Esophagus muscularis mucosa (tissue), 4 donors: ENCODE measurements at regions not wholly inside any gene's neighbourhood (a gene's known extent, or its start where the extent isn't known, plus 50 kb on each side); places are given as distances from the start of the nearest gene placed in this dataset.

ENCODE experiments used
- DNase-seq: peaks from one replicate; pipeline ENCODE4 v3.0.0-alpha.2; 2017; ENCODE audit errors: extremely low spot score
- H3K27ac ChIP-seq, 4 donors: fragments of 200-600 bp; sonication (generic); replicated peaks in 1 of 4; 1 replicate in 3 of 4; 2 replicates in 1 of 4; pipeline ENCODE4 v1.5.1; 2016 to 2019; ENCODE audit warnings: mild to moderate bottlenecking in 1 of 4
- H3K27me3 ChIP-seq, 4 donors: fragments of 200-600 bp; sonication (generic); one replicate each; pipeline versions ENCODE4 v1.5.1 to v1.6.0; 2016 to 2019
- H3K36me3 ChIP-seq, 4 donors: fragments of 200-600 bp; sonication (generic); one replicate each; pipeline ENCODE4 v1.5.1; 2016 to 2019
- H3K4me1 ChIP-seq, 4 donors: fragments of 200-600 bp; sonication (generic); one replicate each; pipeline ENCODE4 v1.5.1; 2016 to 2019
- H3K4me3 ChIP-seq, 4 donors: fragments of 200-600 bp; sonication (generic); 1 replicate in 2 of 4; 2 replicates in 2 of 4; pipeline ENCODE4 v1.5.1; 2016 to 2019; ENCODE audit warnings: mild to moderate bottlenecking in 4 of 4, moderate library complexity in 1 of 4
- H3K9me3 ChIP-seq, 4 donors: fragments of 200-600 bp; sonication (generic); 1 replicate in 3 of 4; 2 replicates in 1 of 4; pipeline ENCODE4 v1.5.1; 2016 to 2019
- EP300 ChIP-seq: sonication (generic); formaldehyde crosslinking; IDR thresholded peaks from one replicate; pipeline ENCODE4 v1.6.1; 2017; ENCODE audit warnings: antibody characterized with exemption
- POLR2A ChIP-seq: fragments of 450-650 bp; IDR thresholded peaks from one replicate; pipeline ENCODE4 v1.6.1; 2017; ENCODE audit warnings: antibody characterized with exemption, moderate library complexity, mild to moderate bottlenecking, low read depth
- POLR2AphosphoS5 ChIP-seq, 2 donors: sonication (generic); formaldehyde crosslinking; IDR thresholded peaks; one replicate each; pipeline ENCODE4 v1.6.1; 2017; ENCODE audit warnings: antibody characterized with exemption in 2 of 2
- WGBS: methylation state at CpG from one replicate; pipeline ENCODE4 v1.1.5; 2018; 5-methylcytosine and 5-hydroxymethylcytosine counted together
- intact Hi-C: fragments of 100-400 bp; cut with DNase I; formaldehyde crosslinking; loops from one replicate; pipeline ENCODE4 v1.15.1; 2023
- TF ChIP-seq, protein P1 (sequence below), 3 experiments: fragments of 200-600 bp in 2 of 3; fragments of 450-650 bp in 1 of 3; sonication (generic) in 2 of 3; IDR thresholded peaks; one replicate each; pipeline ENCODE4 v1.5.1; 2017 to 2019; ENCODE audit warnings: antibody characterized with exemption in 3 of 3, mild to moderate bottlenecking in 2 of 3, moderate library complexity in 1 of 3

GRCh38 chr2:236852100-236852976 lies 233.4 kb upstream of the COPS8 start:
- intact Hi-C loops, result no loop called here
- H3K4me3 ChIP-seq, result no peak overlapping the region
- H3K36me3 ChIP-seq, result no peaks in the 10 kb centered on the region
- peaks cover 0 to 5% (median 2%) of the 10 kb centered on the region in 4 donors for H3K9me3 ChIP-seq
- no peak for DNase-seq
- TF ChIP-seq POLR2A, result no peak
- TF ChIP-seq POLR2AphosphoS5 (IDR thresholded peaks at IDR 0.05), result no peak
- no peak for TF ChIP-seq EP300
- TF ChIP-seq, protein P1, sequence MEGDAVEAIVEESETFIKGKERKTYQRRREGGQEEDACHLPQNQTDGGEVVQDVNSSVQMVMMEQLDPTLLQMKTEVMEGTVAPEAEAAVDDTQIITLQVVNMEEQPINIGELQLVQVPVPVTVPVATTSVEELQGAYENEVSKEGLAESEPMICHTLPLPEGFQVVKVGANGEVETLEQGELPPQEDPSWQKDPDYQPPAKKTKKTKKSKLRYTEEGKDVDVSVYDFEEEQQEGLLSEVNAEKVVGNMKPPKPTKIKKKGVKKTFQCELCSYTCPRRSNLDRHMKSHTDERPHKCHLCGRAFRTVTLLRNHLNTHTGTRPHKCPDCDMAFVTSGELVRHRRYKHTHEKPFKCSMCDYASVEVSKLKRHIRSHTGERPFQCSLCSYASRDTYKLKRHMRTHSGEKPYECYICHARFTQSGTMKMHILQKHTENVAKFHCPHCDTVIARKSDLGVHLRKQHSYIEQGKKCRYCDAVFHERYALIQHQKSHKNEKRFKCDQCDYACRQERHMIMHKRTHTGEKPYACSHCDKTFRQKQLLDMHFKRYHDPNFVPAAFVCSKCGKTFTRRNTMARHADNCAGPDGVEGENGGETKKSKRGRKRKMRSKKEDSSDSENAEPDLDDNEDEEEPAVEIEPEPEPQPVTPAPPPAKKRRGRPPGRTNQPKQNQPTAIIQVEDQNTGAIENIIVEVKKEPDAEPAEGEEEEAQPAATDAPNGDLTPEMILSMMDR (IDR thresholded peaks at IDR 0.05), result no peak
- no peaks in the 10 kb centered on the region for H3K27me3 ChIP-seq
- no peak overlapping the region for H3K27ac ChIP-seq
- WGBS, result 52% methylated on average over 17 of the region's 17 CpGs
- peaks cover 0 to 8% (median 0%) of the 10 kb centered on the region in 4 donors for H3K4me1 ChIP-seq

DNA sequence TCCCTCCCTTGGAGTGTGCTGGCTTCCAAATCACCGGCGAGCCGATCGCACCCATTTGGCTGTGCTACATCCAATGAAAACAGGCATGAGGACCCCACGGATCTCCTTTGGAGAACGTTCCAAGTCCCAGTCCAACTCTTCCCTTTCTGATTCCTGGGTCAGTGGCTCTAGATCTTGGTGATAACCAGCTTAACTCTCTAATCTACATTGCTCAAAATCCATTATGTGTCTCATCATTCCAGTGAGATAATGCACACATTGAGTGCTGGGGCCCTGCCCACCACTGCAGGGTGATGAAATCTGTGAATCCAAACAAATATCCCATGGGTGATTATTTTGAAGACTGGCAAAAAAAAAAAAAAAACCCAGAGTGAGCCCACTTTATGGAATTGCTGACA lies 232.7 kb upstream of the COPS8 start:
- H3K4me3 ChIP-seq, result no peak overlapping the region
- H3K9me3 ChIP-seq, result peaks cover 0 to 5% (median 2%) of the 10 kb centered on the region in 4 donors
- no peak overlapping the region for H3K27ac ChIP-seq
- TF ChIP-seq, protein P1 (IDR thresholded peaks at IDR 0.05), result no peak
- TF ChIP-seq POLR2A (no peak), EP300 (no peak), POLR2AphosphoS5 (IDR thresholded peaks at IDR 0.05) (no peak)
- H3K4me1 ChIP-seq, result peaks cover 0 to 8% (median 0%) of the 10 kb centered on the region in 4 donors
- intact Hi-C loops, result no loop called here
- no peak for DNase-seq
- no peaks in the 10 kb centered on the region for H3K27me3 ChIP-seq
- 67% methylated on average over 6 of the region's 6 CpGs for WGBS
- no peaks in the 10 kb centered on the region for H3K36me3 ChIP-seq

GRCh38 chr2:236853585-236854051 lies 232.1 kb upstream of the COPS8 start:
- H3K4me1 ChIP-seq, result peaks cover 0 to 8% (median 0%) of the 10 kb centered on the region in 4 donors
- TF ChIP-seq, protein P1 (IDR thresholded peaks at IDR 0.05), result no peak
- TF ChIP-seq EP300 (no peak), POLR2A (no peak), POLR2AphosphoS5 (IDR thresholded peaks at IDR 0.05) (no peak)
- H3K36me3 ChIP-seq, result no peaks in the 10 kb centered on the region
- H3K27me3 ChIP-seq, result no peaks in the 10 kb centered on the region
- 94% methylated on average over 13 of the region's 13 CpGs for WGBS
- peaks cover 0 to 5% (median 2%) of the 10 kb centered on the region in 4 donors for H3K9me3 ChIP-seq
- no peak overlapping the region for H3K27ac ChIP-seq
- no peak for DNase-seq
- H3K4me3 ChIP-seq, result no peak overlapping the region
- intact Hi-C loops, result no loop called here

DNA sequence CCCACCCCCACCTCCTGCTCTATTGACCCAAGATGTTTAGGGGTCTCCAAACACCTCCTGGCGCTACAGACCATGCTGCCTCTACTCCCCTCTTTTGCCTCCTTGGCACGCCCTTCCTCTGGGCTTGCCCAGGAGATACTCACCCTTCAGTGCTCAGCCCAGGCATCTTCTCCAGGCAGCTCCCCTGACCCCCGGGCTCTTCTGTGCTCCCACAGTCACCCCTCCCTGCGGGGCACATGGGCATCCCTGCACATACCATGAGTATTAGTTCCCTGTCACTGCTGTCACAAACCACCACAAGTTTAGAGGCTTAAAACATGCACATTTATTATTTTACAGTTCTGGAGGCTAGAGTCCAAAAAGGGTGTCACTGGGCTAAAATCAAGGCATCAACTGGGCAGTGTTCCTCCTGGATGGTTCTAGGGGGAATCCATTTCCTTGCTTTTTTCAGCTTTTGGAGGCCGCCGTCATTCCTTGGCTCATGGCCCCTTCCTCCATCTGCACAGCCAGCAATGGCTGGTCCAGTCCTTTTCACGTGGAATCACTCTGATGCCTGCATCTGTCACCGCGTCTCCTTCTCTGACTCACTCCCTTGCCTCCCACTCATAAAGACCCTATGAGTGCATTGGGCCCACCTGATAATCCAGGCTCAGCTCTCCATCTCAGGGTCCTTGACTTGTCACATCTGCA lies 230.4 kb upstream of the COPS8 start:
- no peak overlapping the region for H3K4me3 ChIP-seq
- peaks cover 0 to 8% (median 0%) of the 10 kb centered on the region in 4 donors for H3K4me1 ChIP-seq
- TF ChIP-seq POLR2A (no peak), POLR2AphosphoS5 (IDR thresholded peaks at IDR 0.05) (no peak), EP300 (no peak)
- TF ChIP-seq, protein P1 (IDR thresholded peaks at IDR 0.05), result no peak
- intact Hi-C loops, result no loop called here
- H3K36me3 ChIP-seq, result no peaks in the 10 kb centered on the region
- H3K27me3 ChIP-seq, result no peaks in the 10 kb centered on the region
- H3K27ac ChIP-seq, result no peak overlapping the region
- peaks cover 0 to 5% (median 2%) of the 10 kb centered on the region in 4 donors for H3K9me3 ChIP-seq
- no peak for DNase-seq
- 91% methylated on average over 9 of the region's 9 CpGs for WGBS
